ENCODE measurements at regions not wholly inside any gene's neighbourhood (a gene's known extent, or its start where the extent isn't known, plus 50 kb on each side); places are given as distances from the start of the nearest gene placed in this dataset.

- TF ChIP-seq CTCF (IDR thresholded peaks at IDR 0.05) (no peak), POLR2A (IDR thresholded peaks at IDR 0.05) (no peak)
Observed at GRCh38 chr4:45033676-45034419, 307.5 kb upstream of the GNPDA2 start.
